Mucosa of stomach (tissue), 1 donor: ENCODE measurements at regions not wholly inside any gene's neighbourhood (a gene's known extent, or its start where the extent isn't known, plus 50 kb on each side); places are given as distances from the start of the nearest gene placed in this dataset.

ENCODE experiments used
- H3K27me3 ChIP-seq: one replicate; pipeline ENCODE4 v1.7.0; 2013; ENCODE audit warnings: mild to moderate bottlenecking, low read length; ENCODE audit not compliant: control insufficient read depth, insufficient read depth
- H3K36me3 ChIP-seq: one replicate; pipeline ENCODE4 v1.7.0; 2013; ENCODE audit warnings: low read length; ENCODE audit not compliant: control insufficient read depth, insufficient read depth
- H3K4me1 ChIP-seq: one replicate; pipeline ENCODE4 v1.7.0; 2013; ENCODE audit warnings: mild to moderate bottlenecking, low read length; ENCODE audit not compliant: control insufficient read depth, insufficient read depth
- H3K4me3 ChIP-seq: one replicate; pipeline ENCODE4 v1.7.0; 2013; ENCODE audit warnings: low read length
- H3K9ac ChIP-seq: one replicate; pipeline ENCODE4 v1.7.0; 2013; ENCODE audit warnings: mild to moderate bottlenecking, low read length, moderate library complexity
- H3K9me3 ChIP-seq: one replicate; pipeline ENCODE4 v1.7.0; 2013; ENCODE audit warnings: mild to moderate bottlenecking, low read length, moderate library complexity; ENCODE audit not compliant: control insufficient read depth
- donor health status: Pancreatic carcinoma.

GRCh38 chr6:14783594-14783993 lies 462.3 kb upstream of the JARID2 start:
- H3K9me3 ChIP-seq = no peaks in the 10 kb centered on the region
- H3K36me3 ChIP-seq = no peaks in the 10 kb centered on the region
- no peak overlapping the region for H3K9ac ChIP-seq
- peaks cover 5% of the 10 kb centered on the region for H3K4me1 ChIP-seq
- no peak overlapping the region for H3K4me3 ChIP-seq
- no peaks in the 10 kb centered on the region for H3K27me3 ChIP-seq

GRCh38 chr6:14784596-14785492 lies 461.0 kb upstream of the JARID2 start:
- peaks cover 5% of the 10 kb centered on the region for H3K4me1 ChIP-seq
- no peak overlapping the region for H3K9ac ChIP-seq
- H3K4me3 ChIP-seq = no peak overlapping the region
- no peaks in the 10 kb centered on the region for H3K36me3 ChIP-seq
- H3K27me3 ChIP-seq = no peaks in the 10 kb centered on the region
- H3K9me3 ChIP-seq = no peaks in the 10 kb centered on the region

GRCh38 chr6:14785493-14785790 lies 460.4 kb upstream of the JARID2 start:
- Histone ChIP-seq H3K27me3 (no peaks in the 10 kb centered on the region), H3K4me3 (no peak overlapping the region), H3K4me1 (peaks cover 5% of the 10 kb centered on the region), H3K9me3 (no peaks in the 10 kb centered on the region), H3K36me3 (no peaks in the 10 kb centered on the region), H3K9ac (no peak overlapping the region)

- Histone ChIP-seq H3K9me3 (no peaks in the 10 kb centered on the region), H3K4me1 (peaks cover 5% of the 10 kb centered on the region), H3K27me3 (no peaks in the 10 kb centered on the region), H3K36me3 (no peaks in the 10 kb centered on the region), H3K4me3 (no peak overlapping the region), H3K9ac (no peak overlapping the region)
Measured at GRCh38 chr6:14786008-14786407, 459.9 kb upstream of the JARID2 start.

GRCh38 chr6:14786455-14786854 lies 459.4 kb upstream of the JARID2 start:
- Histone ChIP-seq H3K4me1 (peaks cover 5% of the 10 kb centered on the region), H3K9ac (no peak overlapping the region), H3K9me3 (no peaks in the 10 kb centered on the region), H3K4me3 (no peak overlapping the region), H3K36me3 (no peaks in the 10 kb centered on the region), H3K27me3 (no peaks in the 10 kb centered on the region)

- Histone ChIP-seq H3K4me3 (no peak overlapping the region), H3K9me3 (no peaks in the 10 kb centered on the region), H3K4me1 (peaks cover 5% of the 10 kb centered on the region), H3K27me3 (no peaks in the 10 kb centered on the region), H3K36me3 (no peaks in the 10 kb centered on the region), H3K9ac (no peak overlapping the region)
Measured at GRCh38 chr6:14787250-14787649, 458.6 kb upstream of the JARID2 start.

GRCh38 chr6:14787677-14788076 lies 458.2 kb upstream of the JARID2 start:
- Histone ChIP-seq H3K9ac (no peak overlapping the region), H3K4me1 (peaks cover 5% of the 10 kb centered on the region), H3K4me3 (no peak overlapping the region)

GRCh38 chr6:14789996-14790395 lies 455.9 kb upstream of the JARID2 start:
- H3K27me3 ChIP-seq = no peaks in the 10 kb centered on the region
- H3K4me1 ChIP-seq = peaks cover 3% of the 10 kb centered on the region
- no peak overlapping the region for H3K9ac ChIP-seq
- H3K9me3 ChIP-seq = no peaks in the 10 kb centered on the region
- H3K4me3 ChIP-seq = no peak overlapping the region
- H3K36me3 ChIP-seq = no peaks in the 10 kb centered on the region

More at GRCh38 chr6:14787677-14788076, 458.2 kb upstream of the JARID2 start:
- Histone ChIP-seq H3K9me3 (no peaks in the 10 kb centered on the region), H3K36me3 (no peaks in the 10 kb centered on the region), H3K27me3 (no peaks in the 10 kb centered on the region)

GRCh38 chr6:14790976-14791375 lies 454.9 kb upstream of the JARID2 start:
- Histone ChIP-seq H3K36me3 (no peaks in the 10 kb centered on the region), H3K4me1 (no peaks in the 10 kb centered on the region), H3K9ac (no peak overlapping the region), H3K27me3 (no peaks in the 10 kb centered on the region), H3K9me3 (no peaks in the 10 kb centered on the region), H3K4me3 (no peak overlapping the region)

- H3K27me3 ChIP-seq = no peaks in the 10 kb centered on the region
- no peaks in the 10 kb centered on the region for H3K9me3 ChIP-seq
- no peaks in the 10 kb centered on the region for H3K36me3 ChIP-seq
- H3K4me1 ChIP-seq = no peaks in the 10 kb centered on the region
- no peak overlapping the region for H3K9ac ChIP-seq
- no peak overlapping the region for H3K4me3 ChIP-seq
Measured at GRCh38 chr6:14791526-14791925, 454.3 kb upstream of the JARID2 start.

GRCh38 chr6:14792118-14792955 lies 453.5 kb upstream of the JARID2 start:
- Histone ChIP-seq H3K4me1 (no peaks in the 10 kb centered on the region), H3K36me3 (no peaks in the 10 kb centered on the region), H3K9me3 (no peaks in the 10 kb centered on the region), H3K27me3 (no peaks in the 10 kb centered on the region), H3K9ac (no peak overlapping the region), H3K4me3 (no peak overlapping the region)

GRCh38 chr6:14795451-14795850 lies 450.4 kb upstream of the JARID2 start:
- no peaks in the 10 kb centered on the region for H3K36me3 ChIP-seq
- no peak overlapping the region for H3K4me3 ChIP-seq
- no peaks in the 10 kb centered on the region for H3K9me3 ChIP-seq
- H3K9ac ChIP-seq = no peak overlapping the region
- peaks cover 5% of the 10 kb centered on the region for H3K4me1 ChIP-seq
- H3K27me3 ChIP-seq = no peaks in the 10 kb centered on the region
